Ovary (tissue), 7 donors: ENCODE measurements at regions not wholly inside any gene's neighbourhood (a gene's known extent, or its start where the extent isn't known, plus 50 kb on each side); places are given as distances from the start of the nearest gene placed in this dataset.

Experiments used
- DNase-seq, 5 donors: peaks; one replicate each; pipeline ENCODE4 v3.0.0-alpha.2; 2019 to 2020
- H3K27ac ChIP-seq, 2 donors: fragments of 200-600 bp; one replicate each; pipeline versions ENCODE4 v1.5.1 to v1.8.0; 2019 to 2022
- H3K27me3 ChIP-seq: fragments of 200-600 bp; one replicate; pipeline ENCODE4 v1.8.0; 2022
- H3K36me3 ChIP-seq: fragments of 200-600 bp; sonication (generic); one replicate; pipeline ENCODE4 v1.5.1; 2019
- H3K4me1 ChIP-seq: one replicate; pipeline ENCODE4 v1.8.1; 2013; ENCODE audit warnings: mild to moderate bottlenecking, moderate library complexity; ENCODE audit not compliant: insufficient read depth
- H3K4me3 ChIP-seq: fragments of 200-600 bp; sonication (generic); one replicate; pipeline ENCODE4 v1.5.1; 2017
- H3K9me3 ChIP-seq, 2 donors: fragments of 200-600 bp in 1 of 2; sonication (generic) in 1 of 2; one replicate each; pipeline versions ENCODE4 v1.5.1 to v1.8.1; 2013 to 2019; ENCODE audit warnings: mild to moderate bottlenecking in 1 of 2, moderate library complexity in 1 of 2
- CTCF ChIP-seq, 3 donors: fragments of 450-650 bp in 2 of 3; fragments of 200-600 bp in 1 of 3; IDR thresholded peaks; one replicate each; pipeline versions ENCODE4 v1.5.1 to v1.8.0; 2016 to 2022; ENCODE audit warnings: antibody characterized with exemption in 3 of 3, mild to moderate bottlenecking in 1 of 3
- EP300 ChIP-seq: sonication (generic); formaldehyde crosslinking; IDR thresholded peaks from one replicate; pipeline ENCODE4 v1.6.1; 2017; ENCODE audit warnings: antibody characterized with exemption
- POLR2A ChIP-seq: fragments of 450-650 bp; IDR thresholded peaks from one replicate; pipeline ENCODE4 v1.6.1; 2017; ENCODE audit warnings: antibody characterized with exemption, mild to moderate bottlenecking, moderate library complexity
- WGBS, 3 donors: extraction: QIAGEN DNeasy Blood & Tissue Kit in 1 of 3; methylation state at CpG; one replicate each; pipeline versions ENCODE4 v1.1.5 to v1.1.7; 2013 to 2017; 5-methylcytosine and 5-hydroxymethylcytosine counted together
- intact Hi-C, 4 donors: fragments of 100-400 bp; cut with DNase I; formaldehyde crosslinking; loops; one replicate each; pipeline versions ENCODE4 v1.11.0 to v1.15.1; 2022 to 2023
- donor health status: DM: no; HTN: no; CAD: no; lungs with moderate emphysema.
- donor health status: DM: no; HTN: no; CAD: no.
- donor health status: Bipolar disorder and iron deficiency.
- donor health status: DM: no; HTN: no; CAD: no.
- donor health status: DM: yes; HTN: yes; CAD: no.

DNA sequence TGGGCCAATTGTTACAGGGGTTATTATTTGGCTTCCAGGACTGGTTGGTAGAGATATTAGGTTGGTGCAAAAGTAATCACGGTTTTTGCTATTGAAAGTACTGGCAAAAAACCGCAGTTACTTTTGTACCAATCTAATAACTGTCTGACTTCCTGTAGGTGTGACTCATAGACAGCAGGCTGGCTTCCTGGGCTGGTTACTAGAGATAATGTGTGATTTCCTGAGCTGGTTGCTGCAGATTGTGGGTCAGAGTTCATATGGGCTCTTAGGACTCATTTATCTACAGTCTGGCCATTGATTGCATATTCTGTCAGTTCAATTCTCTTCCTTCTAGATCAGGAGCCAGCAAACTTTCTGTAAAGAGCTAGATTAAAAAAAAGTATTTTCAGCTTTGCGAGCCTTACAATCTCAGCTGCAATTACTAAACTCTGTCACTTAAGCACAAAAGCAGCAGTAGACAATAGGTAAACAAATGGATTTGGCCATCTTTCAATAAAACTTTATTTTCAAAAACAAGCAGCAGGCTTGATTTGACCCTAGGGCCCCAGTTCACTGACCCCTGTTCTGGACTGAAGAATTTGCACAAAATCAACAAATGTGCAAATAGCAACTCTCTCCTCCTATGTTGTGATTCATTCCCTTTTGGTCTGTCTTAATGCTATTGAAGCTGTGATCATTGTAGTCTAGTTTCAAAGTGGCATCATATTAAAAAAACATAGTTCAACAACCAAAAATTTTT lies 50.8 kb upstream of the BOD1L1 start:
- 89 to 91% (median 90%) methylated on average over 3 of the region's 3 CpGs for whole genome bisulfite sequencing, 3 donors
- no peaks in the 10 kb centered on the region for H3K36me3 ChIP-seq
- H3K4me1 ChIP-seq, result no peaks in the 10 kb centered on the region
- H3K4me3 ChIP-seq, result no peak overlapping the region
- TF ChIP-seq EP300 (no peak), CTCF (IDR thresholded peaks at IDR 0.05) (no peak)
- H3K9me3 ChIP-seq, result no peaks in the 10 kb centered on the region
- intact Hi-C loops, result no loop called here
- DNase-seq, result no peak
- no peaks in the 10 kb centered on the region for H3K27me3 ChIP-seq
- no peak overlapping the region for H3K27ac ChIP-seq

DNA sequence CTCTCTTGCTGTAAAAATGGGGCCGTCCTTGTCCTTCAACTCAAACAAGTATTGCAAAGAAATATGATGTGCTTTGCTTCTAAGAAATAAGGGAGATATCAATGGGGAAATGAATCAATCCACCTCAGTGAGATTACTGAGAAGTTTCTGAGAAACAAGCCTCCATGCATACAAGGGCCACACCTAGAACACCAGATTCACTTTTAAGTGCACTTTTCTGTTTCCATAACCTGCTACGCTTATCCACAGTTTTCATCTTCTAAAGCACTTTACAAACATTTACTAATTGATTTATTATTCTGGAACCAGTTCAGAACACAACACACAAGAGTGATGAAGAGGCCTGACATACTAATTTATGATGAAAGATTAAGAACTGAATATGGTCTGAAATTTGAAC lies 54.0 kb upstream of the BOD1L1 start:
- Histone ChIP-seq H3K9me3 (no peaks in the 10 kb centered on the region), H3K27ac (no peak overlapping the region), H3K36me3 (no peaks in the 10 kb centered on the region), H3K4me3 (no peak overlapping the region), H3K4me1 (no peaks in the 10 kb centered on the region), H3K27me3 (no peaks in the 10 kb centered on the region)
- 80 to 83% (median 83%) methylated on average over 2 of the region's 2 CpGs for WGBS, 3 donors
- TF ChIP-seq EP300 (no peak), CTCF (IDR thresholded peaks at IDR 0.05) (no peak), POLR2A (no peak)
- intact Hi-C loops, result no loop called here
- no peak for DNase-seq

GRCh38 chr4:13694256-13694655 lies 66.7 kb upstream of the BOD1L1 start:
- H3K4me3 ChIP-seq, result no peak overlapping the region
- intact Hi-C loops, result no loop called here
- no peaks in the 10 kb centered on the region for H3K9me3 ChIP-seq
- WGBS, 3 donors, result 0 to 5% (median 4%) methylated on average over 1 of the region's 1 CpG
- TF ChIP-seq CTCF (IDR thresholded peaks at IDR 0.05), result no peak
- no peak for TF ChIP-seq EP300
- no peak for TF ChIP-seq POLR2A
- H3K27ac ChIP-seq, result no peak overlapping the region
- H3K4me1 ChIP-seq, result no peaks in the 10 kb centered on the region
- H3K36me3 ChIP-seq, result no peaks in the 10 kb centered on the region
- no peaks in the 10 kb centered on the region for H3K27me3 ChIP-seq
- DNase-seq, result no peak

GRCh38 chr4:13698296-13698695 lies 70.8 kb upstream of the BOD1L1 start:
- no peak overlapping the region for H3K27ac ChIP-seq
- H3K9me3 ChIP-seq, result no peaks in the 10 kb centered on the region
- DNase-seq, result no peak
- intact Hi-C loops, result no loop called here
- TF ChIP-seq POLR2A (no peak), EP300 (no peak), CTCF (IDR thresholded peaks at IDR 0.05) (no peak)
- no peak overlapping the region for H3K4me3 ChIP-seq
- no peaks in the 10 kb centered on the region for H3K36me3 ChIP-seq
- 93 to 94% (median 94%) methylated on average over 2 of the region's 2 CpGs for WGBS, 3 donors
- H3K27me3 ChIP-seq, result no peaks in the 10 kb centered on the region
- H3K4me1 ChIP-seq, result no peaks in the 10 kb centered on the region
